HL-60 (cell line): ENCODE measurements at regions not wholly inside any gene's neighbourhood (a gene's known extent, or its start where the extent isn't known, plus 50 kb on each side); places are given as distances from the start of the nearest gene placed in this dataset.

Experiments used
- CTCF ChIP-seq: IDR thresholded peaks from one replicate; pipeline ENCODE4 v1.5.1; 2011; ENCODE audit warnings: low read length, control low read depth, inconsistent platforms; ENCODE audit not compliant: insufficient read depth
- GABPA ChIP-seq: IDR thresholded peaks from 2 replicates; pipeline ENCODE4 v1.6.1; 2012; ENCODE audit warnings: low read depth
- POLR2AphosphoS5 ChIP-seq: IDR thresholded peaks from 2 replicates; pipeline ENCODE4 v1.6.1; 2012; ENCODE audit warnings: low read depth
- REST ChIP-seq: IDR thresholded peaks from 2 replicates; pipeline ENCODE4 v1.6.1; 2012; ENCODE audit warnings: low read depth; ENCODE audit not compliant: insufficient replicate concordance

- no peak for TF ChIP-seq CTCF
- no peak for TF ChIP-seq POLR2AphosphoS5
- no peak for TF ChIP-seq REST
- no peak for TF ChIP-seq GABPA
Measured at GRCh38 chr2:184039493-184039892, 558.8 kb upstream of the ZNF804A start.
